Fibroblast of pulmonary artery (primary cell): ENCODE measurements at regions not wholly inside any gene's neighbourhood (a gene's known extent, or its start where the extent isn't known, plus 50 kb on each side); places are given as distances from the start of the nearest gene placed in this dataset.
"Not testable (repeated sequence)": the region's sequence is repeated elsewhere in the genome, so short reads cannot be mapped to it uniquely, and the experiment has no call there.

Source experiments
- DNase-seq: peaks from one replicate; pipeline ENCODE4 v3.0.0-alpha.2; 2010; ENCODE audit warnings: low read depth
- H3K4me3 ChIP-seq: replicated peaks from 2 replicates; pipeline ENCODE4 v1.5.1; 2011; ENCODE audit warnings: low read depth, mild to moderate bottlenecking, control low read depth, low read length, moderate library complexity
- CTCF ChIP-seq: IDR thresholded peaks from 2 replicates; pipeline ENCODE4 v1.5.1; 2011; ENCODE audit warnings: mild to moderate bottlenecking, control low read depth, low read length, inconsistent platforms; ENCODE audit errors: missing control alignments

- DNase-seq: no peak
- TF ChIP-seq CTCF: no peak
- H3K4me3 ChIP-seq: no peak overlapping the region
Measured at GRCh38 chr16:88128556-88128955, 177.3 kb downstream of the BANP start.

- not testable (repeated sequence) for H3K4me3 ChIP-seq, DNase-seq
Measured at GRCh38 chr16:88129133-88129532, 177.9 kb downstream of the BANP start.

- no peak for DNase-seq
- no peak for TF ChIP-seq CTCF
- no peak overlapping the region for H3K4me3 ChIP-seq
Measured at GRCh38 chr16:88130016-88130415, 178.8 kb downstream of the BANP start.

- DNase-seq: no peak
- no peak overlapping the region for H3K4me3 ChIP-seq
- no peak for TF ChIP-seq CTCF
Measured at GRCh38 chr16:88130681-88131080, 179.4 kb downstream of the BANP start.

GRCh38 chr16:88131256-88131655 is 180.0 kb downstream of the BANP start:
- no peak overlapping the region for H3K4me3 ChIP-seq
- DNase-seq: no peak
- no peak for TF ChIP-seq CTCF

GRCh38 chr16:88131966-88132365 is 180.7 kb downstream of the BANP start:
- no peak for DNase-seq
- no peak for TF ChIP-seq CTCF
- no peak overlapping the region for H3K4me3 ChIP-seq

- no peak for DNase-seq
- TF ChIP-seq CTCF: no peak
- H3K4me3 ChIP-seq: no peak overlapping the region
Measured at GRCh38 chr16:88132836-88133506, 181.7 kb downstream of the BANP start.
